PC-3 (cell line): ENCODE measurements at regions not wholly inside any gene's neighbourhood (a gene's known extent, or its start where the extent isn't known, plus 50 kb on each side); places are given as distances from the start of the nearest gene placed in this dataset.

Source experiments
- CTCF ChIP-seq: fragments of 300-600 bp; sonication (generic); conservative IDR thresholded peaks from 2 replicates; pipeline ENCODE4 v1.5.1; 2017; ENCODE audit warnings: antibody characterized with exemption, low read depth, mild to moderate bottlenecking, low read length
- EZH2 ChIP-seq: fragments of 300-600 bp; sonication (generic); IDR thresholded peaks from one replicate; pipeline ENCODE4 v1.6.1; 2017; ENCODE audit warnings: antibody characterized with exemption, mild to moderate bottlenecking, low read length; ENCODE audit not compliant: unreplicated experiment
- EZH2phosphoT487 ChIP-seq: fragments of 300-600 bp; sonication (generic); IDR thresholded peaks from 2 replicates; pipeline ENCODE4 v1.6.1; 2018; ENCODE audit warnings: mild to moderate bottlenecking, antibody characterized with exemption, low read length, borderline replicate concordance

- no peak for TF ChIP-seq CTCF
- TF ChIP-seq EZH2phosphoT487, result no peak
- TF ChIP-seq EZH2, result no peak
Observed at GRCh38 chr5:124652514-124652819, 94.0 kb downstream of the ZNF608 start.
